GM21528 (cell line): ENCODE measurements at regions not wholly inside any gene's neighbourhood (a gene's known extent, or its start where the extent isn't known, plus 50 kb on each side); places are given as distances from the start of the nearest gene placed in this dataset.

Source experiments
- ATAC-seq: cut with Tn5 transposase; IDR thresholded peaks from one replicate; pipeline ENCODE4 v1.9.1; 2021; ENCODE audit warnings: mild to moderate bottlenecking, moderate library complexity; ENCODE audit not compliant: unreplicated experiment, low FRiP score

GRCh38 chr2:145070703-145071102, 550.8 kb upstream of the ZEB2 start:
- ATAC-seq: no peak

DNA sequence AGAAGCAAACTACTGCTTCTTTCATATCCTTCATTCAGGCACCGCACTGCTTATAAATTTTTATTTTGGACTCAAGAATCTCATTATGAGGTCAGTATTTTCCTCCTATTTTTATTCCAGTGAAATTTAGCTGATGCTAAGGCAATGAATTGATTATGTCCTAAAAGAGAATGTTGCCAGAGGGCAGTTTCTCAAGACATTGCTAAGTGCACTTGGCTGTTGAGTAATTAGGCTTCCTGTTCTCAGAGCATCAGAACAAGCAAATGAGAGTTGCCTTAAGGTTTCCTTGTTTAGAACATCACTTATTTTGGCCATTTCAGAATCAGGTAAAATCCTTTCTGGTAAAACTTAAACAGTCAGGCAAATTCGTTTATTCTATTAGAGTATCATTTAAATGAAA, 548.6 kb upstream of the ZEB2 start:
- no peak for ATAC-seq

DNA sequence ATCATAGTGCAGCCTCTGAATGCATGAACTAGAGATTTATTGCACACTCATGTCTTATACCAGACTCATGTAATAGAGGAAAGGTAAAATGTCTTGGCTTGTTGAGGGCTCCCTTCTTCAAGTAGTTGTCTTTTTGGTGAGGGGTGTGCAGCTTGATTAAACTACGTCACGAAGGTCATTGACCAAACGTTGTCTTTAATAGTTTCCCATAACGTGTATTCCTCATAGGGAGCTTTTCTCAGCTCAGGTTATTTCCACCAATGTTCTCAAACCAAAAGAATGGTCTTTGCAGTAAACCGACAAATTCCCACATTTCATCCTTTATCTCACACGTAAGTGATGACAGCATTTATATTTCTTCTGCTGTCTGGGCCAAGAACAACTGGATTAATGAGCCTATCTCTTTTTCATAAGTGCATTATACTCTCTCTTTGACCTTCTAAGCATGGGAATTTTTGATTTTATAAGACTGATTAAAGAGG, 547.7 kb upstream of the ZEB2 start:
- no peak for ATAC-seq

GRCh38 chr2:145066856-145067548, 547.1 kb upstream of the ZEB2 start:
- ATAC-seq: no peak

- ATAC-seq: no peak
Observed at GRCh38 chr2:145066151-145066661, 546.3 kb upstream of the ZEB2 start.

GRCh38 chr2:145065342-145065741, 545.4 kb upstream of the ZEB2 start:
- no peak for ATAC-seq

DNA sequence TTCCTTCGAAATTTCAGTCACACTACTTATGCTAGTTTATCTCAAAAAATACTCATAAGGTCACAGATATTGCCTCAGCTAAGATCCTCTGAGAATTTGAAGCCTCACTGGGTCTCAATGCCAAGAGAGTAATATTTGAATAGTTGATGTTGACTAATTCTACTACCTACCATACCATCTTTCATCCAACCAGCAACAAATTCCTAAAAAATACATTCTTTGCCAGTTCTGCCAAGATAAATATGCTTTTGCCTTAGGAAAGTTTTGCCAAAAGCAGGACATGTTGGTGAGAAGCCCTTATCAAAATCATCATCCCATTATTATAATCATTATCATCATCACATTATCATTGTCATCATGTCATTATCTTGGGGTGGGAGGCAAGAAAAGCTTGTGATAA, 544.6 kb upstream of the ZEB2 start:
- ATAC-seq: no peak

DNA sequence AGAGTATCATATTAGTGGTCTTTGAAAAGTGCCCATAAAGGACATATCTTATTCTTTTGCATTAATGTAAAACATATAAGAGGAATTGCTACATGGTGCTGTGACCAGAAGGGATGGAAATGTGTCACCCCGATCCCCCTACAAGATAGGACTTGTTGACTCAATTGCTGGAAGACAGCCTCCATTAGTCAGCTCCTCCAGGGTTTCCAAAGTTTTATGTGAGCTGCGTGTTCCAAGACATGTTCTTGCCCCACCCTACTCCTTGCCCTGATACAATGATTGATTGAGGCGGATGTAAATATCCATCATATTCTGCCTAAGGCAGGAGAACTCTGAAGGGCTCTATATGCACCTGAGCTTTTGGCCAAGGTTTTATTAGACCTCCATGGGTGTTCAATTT, 541.0 kb upstream of the ZEB2 start:
- no peak for ATAC-seq

GRCh38 chr2:145059914-145060313, 540.0 kb upstream of the ZEB2 start:
- no peak for ATAC-seq

GRCh38 chr2:145059343-145059742, 539.4 kb upstream of the ZEB2 start:
- no peak for ATAC-seq

DNA sequence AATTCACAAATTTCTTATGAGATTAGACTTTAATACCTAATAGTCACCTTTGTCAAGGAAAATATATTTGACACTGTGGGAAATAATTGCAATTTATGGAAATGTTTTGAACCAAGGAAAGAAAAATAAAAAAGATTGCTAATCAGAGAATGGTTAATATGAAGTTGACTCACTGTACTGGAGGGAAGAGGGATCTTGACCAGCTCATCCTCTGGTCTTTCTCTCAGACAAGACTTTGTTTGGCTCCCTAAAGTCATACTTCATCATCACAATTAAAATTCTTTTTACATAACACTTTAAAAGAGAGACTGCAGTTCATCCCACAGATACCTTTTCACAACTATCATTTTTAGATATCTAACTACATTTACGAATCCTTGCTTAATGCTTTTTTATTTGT, 538.5 kb upstream of the ZEB2 start:
- no peak for ATAC-seq

DNA sequence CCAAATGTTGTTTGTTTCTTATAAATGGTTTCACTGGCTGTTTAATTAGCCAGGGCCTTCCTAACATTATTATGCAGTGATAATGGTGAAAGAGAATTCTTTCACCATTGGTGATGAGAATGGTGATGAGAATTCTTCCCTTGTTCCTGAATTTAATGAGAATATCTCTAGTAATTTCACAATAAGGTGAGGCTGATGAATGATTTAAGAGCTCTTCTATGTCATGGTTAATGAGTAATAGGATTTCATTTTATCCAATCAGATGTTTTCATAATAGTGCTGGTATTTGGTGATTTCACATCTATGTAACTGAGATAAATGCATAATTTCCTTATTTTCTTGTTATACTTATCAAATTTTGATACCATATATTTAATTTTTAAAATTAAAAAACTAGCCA, 535.7 kb upstream of the ZEB2 start:
- ATAC-seq: no peak

DNA sequence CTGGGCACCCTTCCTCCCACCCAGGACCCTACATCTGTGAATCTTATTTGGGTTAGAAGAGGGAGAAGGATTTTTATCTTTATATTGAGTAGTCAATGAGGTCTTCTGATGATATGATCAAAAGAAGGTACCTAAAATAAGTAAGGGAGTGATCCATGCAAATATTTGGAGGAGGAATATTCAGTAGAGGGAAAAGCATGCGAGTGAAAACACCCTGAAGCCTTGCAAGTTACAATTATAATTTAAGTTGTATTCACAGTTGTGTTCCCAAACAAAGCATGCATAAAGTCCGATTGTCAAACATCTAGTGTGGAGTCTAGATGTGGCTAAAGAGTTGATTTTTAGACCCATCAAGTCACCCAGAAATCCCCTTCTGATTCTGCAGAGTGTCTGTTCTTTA, 530.2 kb upstream of the ZEB2 start:
- ATAC-seq: no peak

GRCh38 chr2:145049475-145049874, 529.6 kb upstream of the ZEB2 start:
- ATAC-seq: no peak

GRCh38 chr2:145047554-145047953, 527.6 kb upstream of the ZEB2 start:
- no peak for ATAC-seq

- ATAC-seq: no peak
Observed at GRCh38 chr2:145044491-145044890, 524.6 kb upstream of the ZEB2 start.

DNA sequence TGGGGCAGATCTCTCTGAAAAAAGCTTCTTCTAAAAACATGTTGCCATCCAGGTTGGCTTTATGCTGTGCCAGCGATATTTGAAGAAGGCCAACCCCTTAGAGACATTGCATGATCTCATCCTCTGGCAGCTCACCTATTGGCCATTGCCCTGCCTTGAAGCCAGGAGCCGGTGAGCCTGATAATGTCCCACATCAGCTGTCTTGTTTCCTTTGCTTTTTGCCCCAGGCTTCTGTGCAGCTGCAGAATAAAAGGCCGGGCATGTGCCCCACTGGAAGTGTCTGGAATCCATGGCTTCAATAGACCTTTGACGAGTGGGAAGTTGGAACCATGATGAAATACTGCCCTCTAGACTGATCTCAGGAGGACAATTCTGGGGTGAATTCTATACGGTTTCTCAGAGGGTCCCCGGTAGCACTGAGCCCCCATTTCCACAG, 523.5 kb upstream of the ZEB2 start:
- ATAC-seq: no peak

GRCh38 chr2:145041706-145042105, 521.8 kb upstream of the ZEB2 start:
- ATAC-seq: no peak

DNA sequence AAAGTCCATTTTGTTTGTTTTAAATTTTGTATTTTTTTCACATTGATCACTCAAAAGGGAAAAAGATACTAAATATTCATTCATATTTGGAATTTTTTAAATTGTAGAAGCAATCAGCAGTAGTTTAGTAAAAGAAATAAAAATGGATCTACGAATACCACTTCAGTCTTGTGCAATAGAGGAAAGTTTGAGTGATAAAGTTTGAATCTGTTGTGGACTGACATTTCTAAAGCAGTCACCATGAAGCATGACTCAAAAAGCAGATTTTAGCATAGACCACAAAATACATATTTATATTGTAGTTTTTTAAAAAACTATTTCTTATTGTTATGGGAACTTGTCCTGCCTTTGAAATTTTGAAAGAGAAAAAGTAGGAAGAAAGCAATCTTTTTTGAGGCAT, 520.5 kb upstream of the ZEB2 start:
- ATAC-seq: no peak

GRCh38 chr2:145038041-145038525, 518.2 kb upstream of the ZEB2 start:
- no peak for ATAC-seq

- no peak for ATAC-seq
Observed at GRCh38 chr2:145036421-145037011, 516.6 kb upstream of the ZEB2 start.

DNA sequence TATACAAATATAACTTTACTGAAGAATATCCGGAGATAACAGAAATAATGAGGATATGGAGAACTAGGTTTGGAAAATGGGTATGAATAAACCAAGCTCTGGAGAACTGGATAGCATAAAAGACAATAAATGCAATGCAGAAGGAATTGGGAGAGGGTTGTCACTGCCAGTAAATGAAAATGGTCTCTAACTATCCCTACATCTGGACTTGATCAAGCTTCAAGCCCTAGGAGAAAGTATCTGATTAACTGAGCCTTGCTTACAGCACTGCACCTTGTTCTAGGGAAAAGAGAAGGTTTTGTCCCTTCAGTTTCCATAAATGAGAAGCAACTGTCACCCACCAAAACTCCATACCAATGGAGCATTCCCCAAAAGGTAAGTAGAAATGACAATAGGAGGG, 514.6 kb upstream of the ZEB2 start:
- ATAC-seq: no peak
